HG02571 (cell line): ENCODE measurements at regions not wholly inside any gene's neighbourhood (a gene's known extent, or its start where the extent isn't known, plus 50 kb on each side); places are given as distances from the start of the nearest gene placed in this dataset.
"Not testable (repeated sequence)": the region's sequence is repeated elsewhere in the genome, so short reads cannot be mapped to it uniquely, and the experiment has no call there.

ENCODE experiments used
- ATAC-seq: cut with Tn5 transposase; IDR thresholded peaks from one replicate; pipeline ENCODE4 v1.9.1; 2021; ENCODE audit warnings: mild to moderate bottlenecking, moderate library complexity; ENCODE audit not compliant: unreplicated experiment

- no peak for ATAC-seq
Measured at GRCh38 chr3:8400911-8401310, 100.7 kb upstream of the LMCD1 start.

GRCh38 chr3:8403996-8404395, 97.6 kb upstream of the LMCD1 start:
- no peak for ATAC-seq

- no peak for ATAC-seq
Measured at GRCh38 chr3:8405144-8405543, 96.5 kb upstream of the LMCD1 start.

GRCh38 chr3:8406479-8406878, 95.1 kb upstream of the LMCD1 start:
- no peak for ATAC-seq

GRCh38 chr3:8413337-8413926, 88.2 kb upstream of the LMCD1 start:
- no peak for ATAC-seq

GRCh38 chr3:8416965-8417364, 84.7 kb upstream of the LMCD1 start:
- no peak for ATAC-seq

- no peak for ATAC-seq
Measured at GRCh38 chr3:8420612-8421011, 81.0 kb upstream of the LMCD1 start.

- ATAC-seq = no peak
Measured at GRCh38 chr3:8421267-8421666, 80.4 kb upstream of the LMCD1 start.

- ATAC-seq = no peak
Measured at GRCh38 chr3:8421711-8422110, 79.9 kb upstream of the LMCD1 start.

GRCh38 chr3:8423307-8423706, 78.3 kb upstream of the LMCD1 start:
- ATAC-seq = no peak

- ATAC-seq = no peak
Measured at GRCh38 chr3:8424281-8424680, 77.3 kb upstream of the LMCD1 start.

- no peak for ATAC-seq
Measured at GRCh38 chr3:8436661-8437287, 64.8 kb upstream of the LMCD1 start.

- ATAC-seq = no peak
Measured at GRCh38 chr3:8438507-8439079, 63.0 kb upstream of the LMCD1 start.

GRCh38 chr3:8440142-8440541, 61.5 kb upstream of the LMCD1 start:
- not testable (repeated sequence) for ATAC-seq

GRCh38 chr3:8441969-8442559, 59.6 kb upstream of the LMCD1 start:
- no peak for ATAC-seq

GRCh38 chr3:8442993-8443650, 58.5 kb upstream of the LMCD1 start:
- ATAC-seq = no peak

- no peak for ATAC-seq
Measured at GRCh38 chr3:8443829-8444791, 57.5 kb upstream of the LMCD1 start.

GRCh38 chr3:8444883-8445282, 56.7 kb upstream of the LMCD1 start:
- no peak for ATAC-seq

GRCh38 chr3:8445861-8446260, 55.8 kb upstream of the LMCD1 start:
- no peak for ATAC-seq

GRCh38 chr3:8446845-8447244, 54.8 kb upstream of the LMCD1 start:
- ATAC-seq = no peak

GRCh38 chr3:8450618-8451017, 51.0 kb upstream of the LMCD1 start:
- ATAC-seq = no peak
